GM18505 (cell line): ENCODE measurements at regions not wholly inside any gene's neighbourhood (a gene's known extent, or its start where the extent isn't known, plus 50 kb on each side); places are given as distances from the start of the nearest gene placed in this dataset.

Source experiments
- ATAC-seq: cut with Tn5 transposase; IDR thresholded peaks from one replicate; pipeline ENCODE4 v1.9.1; 2021; ENCODE audit not compliant: unreplicated experiment
- POLR2A ChIP-seq: IDR thresholded peaks from 4 replicates; pipeline ENCODE4 v1.6.1; 2011; ENCODE audit warnings: borderline replicate concordance; ENCODE audit not compliant: insufficient read depth, insufficient read length; ENCODE audit errors: extremely low read depth

- ATAC-seq = no peak
These were observed 144.3 kb upstream of the SYT6 start for GRCh38 chr1:114298008-114298407.

GRCh38 chr1:114296413-114296812 is 142.7 kb upstream of the SYT6 start:
- ATAC-seq = no peak
- no peak for TF ChIP-seq POLR2A

More at GRCh38 chr1:114298008-114298407, 144.3 kb upstream of the SYT6 start:
- TF ChIP-seq POLR2A = no peak

GRCh38 chr1:114295321-114295720 is 141.7 kb upstream of the SYT6 start:
- no peak for ATAC-seq
- TF ChIP-seq POLR2A = no peak

GRCh38 chr1:114292835-114293234 is 139.2 kb upstream of the SYT6 start:
- no peak for ATAC-seq

GRCh38 chr1:114292194-114292593 is 138.5 kb upstream of the SYT6 start:
- no peak for TF ChIP-seq POLR2A
- ATAC-seq = no peak

More at GRCh38 chr1:114292835-114293234, 139.2 kb upstream of the SYT6 start:
- TF ChIP-seq POLR2A = no peak

- TF ChIP-seq POLR2A = no peak
- ATAC-seq = no peak
These were observed 137.1 kb upstream of the SYT6 start for GRCh38 chr1:114290776-114291175.

GRCh38 chr1:114290341-114290740 is 136.7 kb upstream of the SYT6 start:
- ATAC-seq = no peak
- no peak for TF ChIP-seq POLR2A

- no peak for TF ChIP-seq POLR2A
- no peak for ATAC-seq
These were observed 136.2 kb upstream of the SYT6 start for GRCh38 chr1:114289824-114290223.

GRCh38 chr1:114289306-114289705 is 135.6 kb upstream of the SYT6 start:
- TF ChIP-seq POLR2A = no peak
- ATAC-seq = no peak

- ATAC-seq = no peak
- TF ChIP-seq POLR2A = no peak
These were observed 133.3 kb upstream of the SYT6 start for GRCh38 chr1:114286960-114287359.

GRCh38 chr1:114286179-114286578 is 132.5 kb upstream of the SYT6 start:
- TF ChIP-seq POLR2A = no peak
- ATAC-seq = no peak

GRCh38 chr1:114282751-114283403 is 129.2 kb upstream of the SYT6 start:
- ATAC-seq = peak; percentile 88
- TF ChIP-seq POLR2A = no peak

- ATAC-seq = no peak
These were observed 125.2 kb upstream of the SYT6 start for GRCh38 chr1:114278911-114279310.

GRCh38 chr1:114278430-114278829 is 124.8 kb upstream of the SYT6 start:
- ATAC-seq = no peak
- TF ChIP-seq POLR2A = no peak

More at GRCh38 chr1:114278911-114279310, 125.2 kb upstream of the SYT6 start:
- no peak for TF ChIP-seq POLR2A
